ENCODE measurements at regions not wholly inside any gene's neighbourhood (a gene's known extent, or its start where the extent isn't known, plus 50 kb on each side); places are given as distances from the start of the nearest gene placed in this dataset.

GRCh38 chr2:43008388-43008787, 216.0 kb upstream of the HAAO start:
- TF ChIP-seq CTCF (IDR thresholded peaks at IDR 0.05; ENCODE audit: extremely low read depth in 1 of 2, insufficient read depth in 1 of 2, low read depth in 1 of 2, low read length in 2 of 2) (no peak), POLR2AphosphoS5 (IDR thresholded peaks at IDR 0.05; ENCODE audit: insufficient read depth, low read depth, low read length) (no peak)

Data from endothelial cell of umbilical vein (primary cell).